Right atrium auricular region (tissue), 2 donors: ENCODE measurements at regions not wholly inside any gene's neighbourhood (a gene's known extent, or its start where the extent isn't known, plus 50 kb on each side); places are given as distances from the start of the nearest gene placed in this dataset.

Experiments used
- DNase-seq: peaks from one replicate; pipeline ENCODE4 v3.0.0-alpha.2; 2019; ENCODE audit warnings: low spot score
- H3K27ac ChIP-seq, 2 donors: fragments of 200-600 bp; sonication (generic); 1 replicate in 1 of 2; 2 replicates in 1 of 2; pipeline ENCODE4 v1.5.1; 2016 to 2019
- H3K27me3 ChIP-seq, 2 donors: fragments of 200-600 bp; sonication (generic); one replicate each; pipeline versions ENCODE4 v1.5.1 to v1.6.0; 2017 to 2019
- H3K36me3 ChIP-seq: fragments of 200-600 bp; sonication (generic); one replicate; pipeline ENCODE4 v1.5.1; 2016
- H3K4me1 ChIP-seq, 2 donors: fragments of 200-600 bp; sonication (generic); one replicate each; pipeline versions ENCODE4 v1.5.1 to v1.6.0; 2017 to 2019
- H3K4me3 ChIP-seq, 2 donors: fragments of 200-600 bp; sonication (generic); 1 replicate in 1 of 2; 2 replicates in 1 of 2; pipeline ENCODE4 v1.5.1; 2017 to 2019; ENCODE audit warnings: mild to moderate bottlenecking in 1 of 2, moderate library complexity in 1 of 2
- H3K9me3 ChIP-seq, 2 donors: fragments of 200-600 bp; sonication (generic); one replicate each; pipeline ENCODE4 v1.5.1; 2019
- TF ChIP-seq, protein P1 (sequence below), 2 donors: fragments of 200-600 bp; sonication (generic); IDR thresholded peaks; one replicate each; pipeline ENCODE4 v1.5.1; 2019; ENCODE audit warnings: antibody characterized with exemption in 2 of 2

GRCh38 chrX:140342410-140342809, 162.5 kb downstream of the SOX3 start:
- H3K36me3 ChIP-seq: no peaks in the 10 kb centered on the region
- TF ChIP-seq, protein P1, sequence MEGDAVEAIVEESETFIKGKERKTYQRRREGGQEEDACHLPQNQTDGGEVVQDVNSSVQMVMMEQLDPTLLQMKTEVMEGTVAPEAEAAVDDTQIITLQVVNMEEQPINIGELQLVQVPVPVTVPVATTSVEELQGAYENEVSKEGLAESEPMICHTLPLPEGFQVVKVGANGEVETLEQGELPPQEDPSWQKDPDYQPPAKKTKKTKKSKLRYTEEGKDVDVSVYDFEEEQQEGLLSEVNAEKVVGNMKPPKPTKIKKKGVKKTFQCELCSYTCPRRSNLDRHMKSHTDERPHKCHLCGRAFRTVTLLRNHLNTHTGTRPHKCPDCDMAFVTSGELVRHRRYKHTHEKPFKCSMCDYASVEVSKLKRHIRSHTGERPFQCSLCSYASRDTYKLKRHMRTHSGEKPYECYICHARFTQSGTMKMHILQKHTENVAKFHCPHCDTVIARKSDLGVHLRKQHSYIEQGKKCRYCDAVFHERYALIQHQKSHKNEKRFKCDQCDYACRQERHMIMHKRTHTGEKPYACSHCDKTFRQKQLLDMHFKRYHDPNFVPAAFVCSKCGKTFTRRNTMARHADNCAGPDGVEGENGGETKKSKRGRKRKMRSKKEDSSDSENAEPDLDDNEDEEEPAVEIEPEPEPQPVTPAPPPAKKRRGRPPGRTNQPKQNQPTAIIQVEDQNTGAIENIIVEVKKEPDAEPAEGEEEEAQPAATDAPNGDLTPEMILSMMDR (IDR thresholded peaks at IDR 0.05): no peak

DNA sequence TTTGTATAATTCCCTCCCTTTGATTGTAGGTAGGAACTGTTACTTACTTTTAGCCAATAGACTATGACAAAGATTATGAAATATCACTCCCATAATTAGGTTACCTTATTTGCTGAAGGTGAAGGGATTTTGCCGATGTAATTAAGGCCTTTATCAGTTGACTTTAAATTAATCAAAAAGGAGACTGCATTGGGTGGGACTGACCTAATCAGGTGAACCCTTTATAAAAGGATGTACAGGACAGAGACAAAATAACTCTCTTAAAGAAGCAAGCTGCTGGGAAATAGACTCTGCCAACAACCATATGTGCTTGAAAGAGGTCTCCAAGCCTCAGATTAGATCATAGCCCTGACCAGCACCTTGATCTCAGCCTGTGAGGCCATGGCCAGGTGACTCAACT, 167.6 kb downstream of the SOX3 start:
- Histone ChIP-seq H3K27ac (no peak overlapping the region), H3K9me3 (no peaks in the 10 kb centered on the region), H3K27me3 (no peaks in the 10 kb centered on the region), H3K36me3 (no peaks in the 10 kb centered on the region), H3K4me3 (no peak overlapping the region), H3K4me1 (no peaks in the 10 kb centered on the region)
- no peak for DNase-seq
- TF ChIP-seq, protein P1 (IDR thresholded peaks at IDR 0.05): no peak

More at GRCh38 chrX:140342410-140342809, 162.5 kb downstream of the SOX3 start:
- no peaks in the 10 kb centered on the region for H3K4me1 ChIP-seq
- no peak for DNase-seq
- H3K4me3 ChIP-seq: no peak overlapping the region
- H3K9me3 ChIP-seq: no peaks in the 10 kb centered on the region
- H3K27ac ChIP-seq: no peak overlapping the region
- H3K27me3 ChIP-seq: no peaks in the 10 kb centered on the region

DNA sequence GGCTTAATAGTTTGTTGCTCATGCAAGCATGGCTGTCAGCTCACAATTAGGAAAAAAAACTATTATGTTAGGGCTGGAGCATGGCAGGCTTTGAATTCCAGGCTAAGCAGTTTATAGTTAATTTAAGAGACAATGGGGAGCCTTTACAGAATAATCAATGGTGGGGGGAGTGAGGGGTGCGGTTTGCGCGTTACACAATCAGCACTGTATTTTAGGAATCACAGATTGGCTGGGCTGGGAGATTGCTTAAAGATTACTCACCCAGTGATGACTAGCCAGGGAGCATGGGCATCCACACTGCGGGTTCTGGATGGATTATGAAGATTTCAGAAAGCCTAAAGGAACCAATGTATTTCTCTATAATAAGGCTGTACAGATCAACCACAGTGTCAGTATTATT, 186.6 kb downstream of the SOX3 start:
- Histone ChIP-seq H3K4me3 (no peak overlapping the region), H3K36me3 (no peaks in the 10 kb centered on the region), H3K27ac (no peak overlapping the region), H3K9me3 (peaks cover 0 to 7% of the 10 kb centered on the region in 2 donors), H3K4me1 (no peaks in the 10 kb centered on the region), H3K27me3 (no peaks in the 10 kb centered on the region)
- no peak for DNase-seq
- TF ChIP-seq, protein P1 (IDR thresholded peaks at IDR 0.05): no peak

DNA sequence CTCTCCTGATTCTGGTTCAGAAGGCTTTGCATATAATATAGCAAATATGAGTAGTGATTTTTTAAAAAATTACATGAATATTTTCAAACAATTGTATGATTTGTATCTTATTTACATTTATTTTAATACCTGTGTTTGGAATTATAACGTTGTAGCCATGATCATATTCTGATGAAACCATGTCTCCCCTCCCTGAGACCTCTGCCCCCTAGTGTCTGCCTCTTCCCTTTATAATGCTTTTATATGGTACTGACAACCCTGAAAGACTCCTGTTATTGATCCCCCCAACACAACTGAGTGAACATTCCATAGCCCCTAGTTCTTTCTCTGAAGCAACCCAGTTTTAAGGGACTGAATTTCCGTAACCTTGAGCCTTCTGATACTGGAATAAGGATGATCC, 187.4 kb downstream of the SOX3 start:
- DNase-seq: no peak
- H3K27me3 ChIP-seq: no peaks in the 10 kb centered on the region
- H3K27ac ChIP-seq: no peak overlapping the region
- H3K4me1 ChIP-seq: no peaks in the 10 kb centered on the region
- H3K36me3 ChIP-seq: no peaks in the 10 kb centered on the region
- peaks cover 0 to 4% of the 10 kb centered on the region in 2 donors for H3K9me3 ChIP-seq
- TF ChIP-seq, protein P1 (IDR thresholded peaks at IDR 0.05): no peak
- H3K4me3 ChIP-seq: no peak overlapping the region

GRCh38 chrX:140298960-140299825, 205.7 kb downstream of the SOX3 start:
- H3K9me3 ChIP-seq: no peaks in the 10 kb centered on the region
- TF ChIP-seq, protein P1 (IDR thresholded peaks at IDR 0.05): no peak
- no peaks in the 10 kb centered on the region for H3K36me3 ChIP-seq
- no peak overlapping the region for H3K4me3 ChIP-seq
- no peak overlapping the region for H3K27ac ChIP-seq
- H3K4me1 ChIP-seq: no peaks in the 10 kb centered on the region
- H3K27me3 ChIP-seq: no peaks in the 10 kb centered on the region
- no peak for DNase-seq
